Body of pancreas (tissue), 4 donors: ENCODE measurements at regions not wholly inside any gene's neighbourhood (a gene's known extent, or its start where the extent isn't known, plus 50 kb on each side); places are given as distances from the start of the nearest gene placed in this dataset.
"Not testable (repeated sequence)": the region's sequence is repeated elsewhere in the genome, so short reads cannot be mapped to it uniquely, and the experiment has no call there.

ENCODE experiments used
- ATAC-seq: fragments of 150-250 bp; one replicate; pipeline ENCODE4 v1.9.1; 2016
- DNase-seq, 4 donors: peaks; one replicate each; pipeline ENCODE4 v3.0.0-alpha.2; 2019
- H3K27ac ChIP-seq, 4 donors: fragments of 200-600 bp; sonication (generic); 1 replicate in 3 of 4; 2 replicates in 1 of 4; pipeline versions ENCODE4 v1.5.1 to v1.6.1; 2016 to 2019; ENCODE audit warnings: mild to moderate bottlenecking in 1 of 4, mixed read lengths in 1 of 4, moderate library complexity in 1 of 4
- H3K27me3 ChIP-seq, 2 donors: fragments of 200-600 bp; sonication (generic); one replicate each; pipeline ENCODE4 v1.6.0; 2016; ENCODE audit warnings: mild to moderate bottlenecking in 1 of 2
- H3K36me3 ChIP-seq, 2 donors: fragments of 200-600 bp; sonication (generic); replicated peaks in 1 of 2; 2 replicates each; pipeline ENCODE4 v1.5.1; 2016; ENCODE audit warnings: low read depth in 2 of 2; ENCODE audit not compliant: insufficient read depth in 1 of 2
- H3K4me1 ChIP-seq: fragments of 200-600 bp; sonication (generic); one replicate; pipeline ENCODE4 v1.6.0; 2016
- H3K4me3 ChIP-seq, 2 donors: fragments of 200-600 bp; sonication (generic); 1 replicate in 1 of 2; 2 replicates in 1 of 2; pipeline ENCODE4 v1.5.1; 2016 to 2019
- H3K9me3 ChIP-seq, 3 donors: fragments of 200-600 bp; sonication (generic); 1 replicate in 2 of 3; 2 replicates in 1 of 3; pipeline ENCODE4 v1.5.1; 2016
- CTCF ChIP-seq, 7 experiments: fragments of 450-650 bp in 4 of 7; fragments of 200-600 bp in 3 of 7; sonication (generic) in 3 of 7; IDR thresholded peaks; one replicate each; pipeline ENCODE4 v1.5.1; 2016 to 2019; ENCODE audit warnings: antibody characterized with exemption in 7 of 7
- POLR2A ChIP-seq, 3 donors: fragments of 450-650 bp; IDR thresholded peaks; one replicate each; pipeline ENCODE4 v1.6.1; 2016; ENCODE audit warnings: antibody characterized with exemption in 3 of 3, mild to moderate bottlenecking in 2 of 3
- WGBS, 2 donors: methylation state at CpG; one replicate each; pipeline ENCODE4 v1.1.5; 2017; 5-methylcytosine and 5-hydroxymethylcytosine counted together
- intact Hi-C: fragments of 100-400 bp; cut with DNase I; formaldehyde crosslinking; loops from one replicate; pipeline ENCODE4 v1.15.1; 2023

GRCh38 chr6:121550491-121551010 is 115.1 kb downstream of the GJA1 start:
- Histone ChIP-seq H3K27me3 (no peaks in the 10 kb centered on the region), H3K4me1 (no peaks in the 10 kb centered on the region), H3K9me3 (no peaks in the 10 kb centered on the region), H3K27ac (no peak overlapping the region), H3K4me3 (no peak overlapping the region), H3K36me3 (no peaks in the 10 kb centered on the region)
- intact Hi-C loops = no loop called here
- ATAC-seq = no peak
- no peak for TF ChIP-seq CTCF (IDR thresholded peaks at IDR 0.05)
- no peak for TF ChIP-seq POLR2A (IDR thresholded peaks at IDR 0.05)
- no peak for DNase-seq
- WGBS, 2 donors = 89 to 95% methylated on average over 3 of the region's 3 CpGs

- Histone ChIP-seq H3K36me3 (no peaks in the 10 kb centered on the region), H3K4me1 (no peaks in the 10 kb centered on the region), H3K27me3 (no peaks in the 10 kb centered on the region), H3K27ac (no peak overlapping the region), H3K9me3 (no peaks in the 10 kb centered on the region), H3K4me3 (no peak overlapping the region)
- intact Hi-C loops = no loop called here
- WGBS, 2 donors = 90 to 91% methylated on average over 4 of the region's 4 CpGs
- TF ChIP-seq POLR2A (IDR thresholded peaks at IDR 0.05) (no peak), CTCF (IDR thresholded peaks at IDR 0.05) (no peak)
- ATAC-seq (no peak), DNase-seq (no peak)
Measured at GRCh38 chr6:121555201-121555600, 119.8 kb downstream of the GJA1 start.

GRCh38 chr6:121556149-121556548 is 120.7 kb downstream of the GJA1 start:
- H3K9me3 ChIP-seq, H3K27ac ChIP-seq, H3K4me3 ChIP-seq, H3K27me3 ChIP-seq, ATAC-seq, DNase-seq, H3K36me3 ChIP-seq, intact Hi-C loops, H3K4me1 ChIP-seq: not testable (repeated sequence)
- 79 to 84% methylated on average over 3 of the region's 3 CpGs for WGBS, 2 donors

DNA sequence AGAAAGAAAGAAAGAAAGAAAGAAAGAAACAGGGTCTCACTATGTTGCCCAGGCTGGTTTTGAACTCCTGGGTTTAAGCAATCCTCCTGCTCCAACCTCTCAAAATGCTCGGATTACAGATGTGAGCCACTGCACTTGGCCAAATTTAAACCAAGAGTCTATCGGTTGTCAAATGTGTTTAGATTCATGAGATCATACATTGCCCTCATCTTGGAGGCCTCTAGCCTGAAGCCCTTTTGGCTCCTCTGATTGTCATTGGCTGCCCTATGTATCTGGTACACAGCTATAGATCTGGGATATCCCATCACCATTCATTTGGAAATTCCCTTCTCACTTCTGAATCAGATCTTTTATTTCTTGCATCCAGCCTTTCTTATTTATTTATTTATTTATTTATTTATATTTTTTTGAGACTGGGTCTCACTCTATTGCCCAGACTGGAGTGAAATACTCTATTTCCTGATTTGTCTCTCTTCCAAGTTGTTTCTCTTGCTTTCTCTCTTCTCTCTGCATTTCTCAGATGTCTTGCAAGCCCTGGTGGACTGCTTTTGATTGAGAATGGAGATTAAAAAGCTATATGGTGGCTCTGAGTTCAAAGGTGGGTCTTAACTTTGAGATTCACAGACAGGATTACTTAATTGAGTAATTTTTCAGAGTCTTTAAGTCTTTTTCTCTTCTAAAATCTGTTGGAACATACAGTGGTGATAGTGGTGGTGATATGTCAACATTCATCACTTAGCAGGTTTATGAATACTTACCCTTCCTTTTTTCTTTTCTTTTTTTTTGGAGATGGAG is 121.9 kb downstream of the GJA1 start:
- Histone ChIP-seq H3K9me3 (no peaks in the 10 kb centered on the region), H3K27me3 (no peaks in the 10 kb centered on the region), H3K27ac (no peak overlapping the region), H3K4me3 (no peak overlapping the region), H3K4me1 (no peaks in the 10 kb centered on the region), H3K36me3 (no peaks in the 10 kb centered on the region)
- ATAC-seq (no peak), DNase-seq (no peak)
- intact Hi-C loops = no loop called here
- TF ChIP-seq CTCF (IDR thresholded peaks at IDR 0.05) (no peak), POLR2A (IDR thresholded peaks at IDR 0.05) (no peak)
- WGBS, 2 donors = 93 to 100% methylated on average over 2 of the region's 2 CpGs

DNA sequence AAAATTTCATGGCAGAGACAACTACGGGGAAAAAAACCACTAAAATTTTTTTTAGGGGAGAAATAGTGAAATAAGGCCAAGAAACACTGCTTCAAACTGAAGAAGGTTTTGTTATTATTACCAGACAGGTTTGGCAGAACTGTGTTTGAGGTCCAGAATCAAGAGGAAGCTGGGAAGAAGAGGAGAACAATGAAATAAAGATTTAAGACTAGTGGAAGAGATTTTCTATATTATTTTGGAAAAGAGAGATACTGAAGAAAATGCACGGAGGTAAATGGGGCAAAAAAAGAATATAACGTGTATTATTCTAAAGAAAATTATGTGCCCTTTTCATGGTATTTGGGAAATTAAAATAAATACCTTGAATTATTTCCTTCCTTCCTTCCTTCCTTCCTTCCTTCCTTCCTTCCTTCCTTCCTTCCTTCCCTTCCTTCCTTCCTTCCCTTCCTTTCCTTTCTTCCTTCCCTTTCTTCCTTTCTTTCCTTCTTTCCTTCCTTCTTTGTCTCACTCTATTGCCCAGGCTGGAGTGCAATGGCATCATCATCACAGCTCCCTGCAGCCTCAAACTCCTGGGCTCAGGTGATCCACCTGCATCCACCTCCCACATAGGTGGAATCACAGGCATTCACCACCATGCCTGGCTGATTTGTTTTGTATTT is 124.3 kb downstream of the GJA1 start:
- H3K9me3 ChIP-seq = peaks cover 0 to 8% (median 0%) of the 10 kb centered on the region in 3 donors
- TF ChIP-seq POLR2A (IDR thresholded peaks at IDR 0.05) (no peak), CTCF (IDR thresholded peaks at IDR 0.05) (no peak)
- no peak overlapping the region for H3K4me3 ChIP-seq
- H3K27ac ChIP-seq = no peak overlapping the region
- DNase-seq (no peak), ATAC-seq (no peak)
- intact Hi-C loops = no loop called here
- 75 to 80% methylated on average over 3 of the region's 3 CpGs for WGBS, 2 donors
- no peaks in the 10 kb centered on the region for H3K4me1 ChIP-seq
- no peaks in the 10 kb centered on the region for H3K36me3 ChIP-seq
- no peaks in the 10 kb centered on the region for H3K27me3 ChIP-seq
